HUES64 (cell line): ENCODE measurements at regions not wholly inside any gene's neighbourhood (a gene's known extent, or its start where the extent isn't known, plus 50 kb on each side); places are given as distances from the start of the nearest gene placed in this dataset.

ENCODE experiments used
- H3K27ac ChIP-seq: 2 replicates; pipeline ENCODE4 v1.7.0; 2013; ENCODE audit warnings: low read depth, low read length, inconsistent platforms
- H3K27me3 ChIP-seq: 2 replicates; pipeline ENCODE4 v1.6.1; 2013; ENCODE audit warnings: mild to moderate bottlenecking, low read length; ENCODE audit not compliant: insufficient read depth
- H3K36me3 ChIP-seq: 2 replicates; pipeline ENCODE4 v1.6.1; 2013; ENCODE audit warnings: mild to moderate bottlenecking, low read length; ENCODE audit not compliant: insufficient read depth
- H3K4me1 ChIP-seq: 2 replicates; pipeline ENCODE4 v1.6.1; 2013; ENCODE audit warnings: mild to moderate bottlenecking, low read length, moderate library complexity; ENCODE audit not compliant: insufficient read depth
- H3K4me3 ChIP-seq: 2 replicates; pipeline ENCODE4 v1.5.1; 2013; ENCODE audit warnings: mild to moderate bottlenecking, low read length, moderate library complexity
- H3K9ac ChIP-seq: 2 replicates; pipeline ENCODE4 v1.6.1; 2013; ENCODE audit warnings: mild to moderate bottlenecking, low read depth, low read length
- H3K9me3 ChIP-seq: 2 replicates; pipeline ENCODE4 v1.6.1; 2013; ENCODE audit warnings: low read depth, low read length; ENCODE audit not compliant: insufficient read depth
- WGBS: fragments of 150-250, 120-280 bp; methylation state at CpG from one replicate; pipeline ENCODE4 v1.1.7; 2013; ENCODE audit warnings: missing lambda C conversion rate; 5-methylcytosine and 5-hydroxymethylcytosine counted together

DNA sequence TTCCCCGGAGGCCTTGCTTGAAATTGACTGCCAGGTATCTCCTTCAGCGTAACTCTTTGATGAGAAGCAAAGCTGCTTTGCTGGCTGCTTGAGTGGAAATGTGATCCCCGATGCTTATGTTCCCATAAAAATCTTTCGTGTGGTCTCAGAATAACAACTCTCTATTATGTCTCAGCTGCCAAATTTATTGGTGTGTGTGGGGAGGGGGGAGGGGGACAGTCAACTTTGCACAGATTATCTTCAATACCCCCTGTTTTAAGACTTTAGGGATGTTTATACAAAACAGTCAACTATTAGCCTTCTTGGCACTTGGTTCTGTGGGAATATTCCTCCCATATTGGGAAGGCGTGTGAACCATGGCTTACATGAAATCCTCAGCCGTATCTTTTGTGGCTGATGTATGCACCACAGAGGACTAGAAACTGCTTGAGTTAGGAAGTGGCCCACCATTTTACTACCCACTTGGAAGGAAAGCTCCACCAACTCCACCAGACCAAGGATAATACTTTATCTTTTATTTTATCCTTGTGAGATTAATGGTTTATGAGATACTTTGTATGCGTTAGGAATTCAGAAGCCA lies 101.5 kb upstream of the SLC24A3 start:
- peaks cover 7% of the 10 kb centered on the region; the same call in 1 of the 2 replicates for H3K9me3 ChIP-seq
- 80% methylated on average over 6 of the region's 7 CpGs for WGBS

DNA sequence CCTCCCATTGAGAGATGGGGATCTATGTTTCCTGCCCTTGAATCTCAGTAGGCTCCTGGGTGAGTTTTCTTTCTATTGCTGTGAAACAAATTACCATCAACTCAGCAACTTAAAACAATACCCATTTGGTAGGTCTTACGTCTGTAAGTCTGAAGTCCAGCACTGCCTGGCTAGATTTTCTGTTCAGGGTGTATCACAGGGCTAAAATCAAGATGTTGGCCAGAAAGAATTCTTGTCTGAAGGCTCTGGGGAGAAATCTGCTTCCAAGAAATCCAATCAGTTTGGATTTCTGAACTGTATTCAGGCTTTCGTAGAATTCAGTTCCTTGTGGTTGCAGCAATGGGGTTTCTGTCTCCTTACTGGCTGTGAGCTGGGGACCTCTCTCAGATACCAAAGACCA lies 99.6 kb upstream of the SLC24A3 start:
- no peak overlapping the region for H3K4me3 ChIP-seq
- H3K27ac ChIP-seq = no peak overlapping the region
- H3K9ac ChIP-seq = no peak overlapping the region
- H3K36me3 ChIP-seq = no peaks in the 10 kb centered on the region
- H3K4me1 ChIP-seq = no peaks in the 10 kb centered on the region
- H3K9me3 ChIP-seq = peaks cover 7% of the 10 kb centered on the region; the same call in 1 of the 2 replicates
- WGBS = 91% methylated on average over 2 of the region's 2 CpGs
- H3K27me3 ChIP-seq = no peaks in the 10 kb centered on the region

More for the DNA sequence above, 101.5 kb upstream of the SLC24A3 start:
- Histone ChIP-seq H3K27ac (no peak overlapping the region), H3K36me3 (no peaks in the 10 kb centered on the region), H3K9ac (no peak overlapping the region), H3K4me1 (no peaks in the 10 kb centered on the region), H3K4me3 (no peak overlapping the region), H3K27me3 (no peaks in the 10 kb centered on the region)

DNA sequence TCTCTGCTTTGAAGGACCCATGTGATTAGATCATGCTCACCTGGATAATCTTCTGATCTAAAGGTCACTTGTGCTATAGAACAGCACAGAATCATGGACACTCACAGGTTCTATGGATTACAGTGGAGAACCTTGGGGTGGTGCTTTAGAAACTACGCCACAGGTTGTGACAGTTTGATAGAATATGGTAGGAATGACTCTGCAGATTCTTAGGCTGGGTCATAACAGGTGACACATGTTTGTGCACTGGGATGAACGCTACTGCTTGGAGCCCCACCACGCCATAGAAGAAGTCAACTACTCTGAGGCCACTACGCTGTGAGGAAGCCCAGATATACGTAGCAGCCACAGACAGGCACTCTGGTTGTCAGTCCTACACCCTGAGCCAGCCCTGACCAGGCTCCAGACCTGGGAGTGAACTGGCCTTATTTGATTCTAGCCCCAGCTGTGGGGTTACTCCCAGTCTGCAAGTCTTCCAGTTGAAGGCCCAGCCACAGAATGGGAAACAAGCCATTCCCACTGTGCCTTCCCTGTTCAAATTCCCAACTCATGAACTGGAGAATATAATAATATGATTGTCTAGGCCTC lies 99.0 kb upstream of the SLC24A3 start:
- Histone ChIP-seq H3K27me3 (no peaks in the 10 kb centered on the region), H3K9me3 (peaks cover 7% of the 10 kb centered on the region; the same call in 1 of the 2 replicates), H3K36me3 (no peaks in the 10 kb centered on the region), H3K4me1 (no peaks in the 10 kb centered on the region), H3K4me3 (no peak overlapping the region), H3K9ac (no peak overlapping the region), H3K27ac (no peak overlapping the region)
- 94% methylated on average over 5 of the region's 5 CpGs for WGBS

DNA sequence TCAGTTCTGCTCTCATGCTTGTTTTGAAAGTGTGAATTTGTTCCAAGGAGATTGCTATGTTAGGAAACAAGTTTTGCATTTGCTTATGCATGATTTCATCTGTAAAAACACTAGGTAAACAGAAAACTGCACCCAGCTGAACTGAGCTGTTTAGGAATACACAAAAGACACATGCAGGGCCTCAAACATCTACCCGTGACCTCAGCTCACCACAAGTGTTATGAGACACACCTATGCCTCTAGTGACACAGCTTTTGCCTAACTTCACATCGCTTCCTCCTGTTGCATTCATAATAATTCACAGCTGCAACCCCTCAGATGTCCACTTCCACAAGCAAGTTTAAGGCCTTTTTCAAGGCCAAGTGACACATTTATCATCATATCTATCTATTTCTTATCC lies 98.0 kb upstream of the SLC24A3 start:
- H3K4me1 ChIP-seq = no peaks in the 10 kb centered on the region
- no peak overlapping the region for H3K27ac ChIP-seq
- H3K36me3 ChIP-seq = no peaks in the 10 kb centered on the region
- 0 out of 2 replicates have a peak, but pooled peaks cover 3% of the 10 kb centered on the region for H3K9me3 ChIP-seq
- 90% methylated on average over 2 of the region's 2 CpGs for WGBS
- no peak overlapping the region for H3K9ac ChIP-seq
- H3K27me3 ChIP-seq = no peaks in the 10 kb centered on the region
- no peak overlapping the region for H3K4me3 ChIP-seq

DNA sequence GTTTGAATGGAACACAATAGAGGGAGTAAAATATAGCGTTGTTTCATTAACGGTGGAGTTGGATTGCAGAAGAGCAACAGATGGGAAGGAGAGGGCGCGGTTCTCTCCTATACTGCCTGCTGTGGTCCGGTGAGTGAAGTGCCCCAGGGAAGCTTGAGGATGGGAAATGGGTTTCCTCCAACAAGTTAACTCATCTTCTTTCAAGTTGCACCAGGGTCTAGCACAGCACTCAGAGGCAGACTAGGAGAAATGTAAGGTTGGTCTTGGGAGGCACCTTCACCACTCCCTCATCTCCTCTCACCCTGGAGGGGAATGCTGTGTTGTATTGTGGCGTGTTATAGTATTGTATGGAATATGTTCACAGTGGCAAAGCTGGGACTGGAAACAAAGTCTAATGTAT lies 96.9 kb upstream of the SLC24A3 start:
- Histone ChIP-seq H3K27ac (no peak overlapping the region), H3K9ac (no peak overlapping the region)

DNA sequence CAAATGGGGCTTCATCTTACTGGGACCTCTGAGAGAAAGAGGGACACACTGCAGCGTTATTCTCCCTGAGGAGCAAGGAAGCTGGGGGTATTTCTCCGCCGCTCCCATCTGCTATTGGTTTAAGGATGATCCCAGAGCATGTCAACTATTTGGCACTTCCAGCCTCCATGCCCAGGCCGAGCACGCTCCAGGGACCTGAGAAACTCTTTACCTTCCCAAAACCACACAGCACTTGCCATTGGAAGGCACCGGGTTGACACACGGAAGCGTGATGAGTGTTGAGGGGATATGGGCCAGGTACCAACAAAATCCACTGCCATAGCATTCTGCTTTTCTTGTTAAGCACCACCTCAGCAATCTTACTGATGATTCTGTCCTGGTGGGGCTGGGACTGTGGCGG lies 92.4 kb upstream of the SLC24A3 start:
- H3K27ac ChIP-seq = no peak overlapping the region
- H3K9me3 ChIP-seq = no peaks in the 10 kb centered on the region
- WGBS = 96% methylated on average over 9 of the region's 9 CpGs
- H3K27me3 ChIP-seq = no peaks in the 10 kb centered on the region
- no peaks in the 10 kb centered on the region for H3K36me3 ChIP-seq
- no peak overlapping the region for H3K4me3 ChIP-seq
- no peak overlapping the region for H3K9ac ChIP-seq
- H3K4me1 ChIP-seq = no peaks in the 10 kb centered on the region

More for the DNA sequence above, 96.9 kb upstream of the SLC24A3 start:
- no peaks in the 10 kb centered on the region for H3K9me3 ChIP-seq
- H3K4me1 ChIP-seq = no peaks in the 10 kb centered on the region
- no peaks in the 10 kb centered on the region for H3K27me3 ChIP-seq
- H3K4me3 ChIP-seq = no peak overlapping the region
- WGBS = 98% methylated on average over 6 of the region's 6 CpGs
- no peaks in the 10 kb centered on the region for H3K36me3 ChIP-seq

DNA sequence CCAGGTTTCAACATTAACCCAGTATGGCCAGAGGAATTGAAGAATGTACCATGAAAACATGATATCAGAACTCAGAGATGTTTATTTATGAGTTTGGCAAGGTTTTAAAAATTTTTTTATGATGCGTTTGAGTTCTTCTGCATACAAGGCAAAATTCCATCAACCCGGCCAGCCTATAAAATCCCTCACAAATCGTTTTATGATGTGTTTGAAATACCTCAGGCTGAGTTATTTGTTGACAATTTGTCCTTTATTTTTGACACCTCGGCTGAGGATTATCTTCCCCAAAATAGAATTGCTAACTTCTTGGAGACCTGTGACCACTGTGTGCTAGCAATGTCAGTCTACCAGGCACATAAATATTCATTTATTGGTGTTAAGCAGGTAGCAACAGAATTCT lies 91.9 kb upstream of the SLC24A3 start:
- 94% methylated on average over 3 of the region's 4 CpGs for WGBS
- Histone ChIP-seq H3K27ac (no peak overlapping the region), H3K4me1 (no peaks in the 10 kb centered on the region), H3K9ac (no peak overlapping the region), H3K4me3 (no peak overlapping the region), H3K27me3 (no peaks in the 10 kb centered on the region), H3K9me3 (no peaks in the 10 kb centered on the region), H3K36me3 (no peaks in the 10 kb centered on the region)

DNA sequence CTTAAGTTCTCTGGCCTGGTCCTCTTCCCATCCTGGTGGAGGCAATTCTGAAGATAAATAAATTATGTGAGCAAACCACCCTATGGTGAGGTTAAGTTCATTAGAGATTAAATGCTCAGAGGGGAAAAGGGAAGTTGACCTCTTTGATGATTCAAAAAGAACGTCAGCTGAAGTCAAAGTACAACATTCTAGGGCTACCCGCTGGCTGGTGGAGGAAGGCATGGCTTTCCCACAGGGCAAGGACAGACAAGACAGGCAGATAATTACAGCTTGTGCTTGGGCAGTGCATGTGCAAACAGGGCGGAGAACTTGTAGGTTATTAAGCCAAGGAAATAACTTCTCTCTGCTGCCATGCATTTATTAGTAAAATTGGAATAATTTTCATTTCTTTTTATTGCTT lies 91.0 kb upstream of the SLC24A3 start:
- WGBS = 95% methylated on average over 3 of the region's 3 CpGs
- Histone ChIP-seq H3K27ac (no peak overlapping the region), H3K9ac (no peak overlapping the region), H3K4me1 (no peaks in the 10 kb centered on the region), H3K9me3 (no peaks in the 10 kb centered on the region), H3K4me3 (no peak overlapping the region), H3K36me3 (no peaks in the 10 kb centered on the region), H3K27me3 (no peaks in the 10 kb centered on the region)

DNA sequence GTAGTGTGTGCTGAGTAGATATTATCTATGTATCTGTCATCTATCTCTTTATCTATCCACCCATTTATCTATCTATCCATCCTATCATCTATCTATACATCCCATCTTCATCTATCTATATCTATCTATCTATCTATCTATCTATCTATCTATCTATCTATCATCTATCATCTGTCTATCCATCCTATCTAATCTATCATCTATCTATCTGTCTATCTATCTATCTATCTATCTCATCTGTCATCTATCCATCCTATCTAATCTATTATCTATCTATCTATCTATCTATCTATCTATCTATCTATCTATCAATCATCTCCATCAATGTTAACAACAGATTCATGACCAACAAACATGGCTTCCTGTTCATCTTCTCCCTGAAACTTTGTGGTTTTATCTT lies 90.5 kb upstream of the SLC24A3 start:
- no peaks in the 10 kb centered on the region for H3K27me3 ChIP-seq
- H3K9me3 ChIP-seq = no peaks in the 10 kb centered on the region
- no peak overlapping the region for H3K9ac ChIP-seq
- H3K4me1 ChIP-seq = no peaks in the 10 kb centered on the region
- no peak overlapping the region for H3K4me3 ChIP-seq
- H3K36me3 ChIP-seq = no peaks in the 10 kb centered on the region
- H3K27ac ChIP-seq = no peak overlapping the region

DNA sequence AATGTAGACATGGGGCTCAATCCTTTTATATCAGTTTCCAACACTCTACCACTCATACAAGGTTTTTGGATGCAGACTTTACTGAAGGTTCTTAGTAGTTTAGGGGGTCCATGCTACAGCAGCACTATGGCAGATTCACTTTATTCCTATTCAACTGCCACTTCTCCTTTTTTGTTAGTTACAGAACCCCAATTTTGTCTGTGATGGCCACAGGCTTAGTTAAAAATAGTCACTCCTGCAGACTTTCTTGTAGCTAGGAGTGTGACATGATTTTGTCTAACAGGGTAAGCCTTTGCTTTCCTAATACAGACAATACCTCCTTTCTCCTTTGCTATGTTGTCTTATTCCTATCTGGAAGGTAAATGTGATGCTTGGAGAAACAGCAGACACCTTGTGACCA lies 90.0 kb upstream of the SLC24A3 start:
- Histone ChIP-seq H3K9ac (no peak overlapping the region), H3K36me3 (no peaks in the 10 kb centered on the region), H3K9me3 (no peaks in the 10 kb centered on the region), H3K27ac (no peak overlapping the region), H3K4me1 (no peaks in the 10 kb centered on the region), H3K4me3 (no peak overlapping the region), H3K27me3 (no peaks in the 10 kb centered on the region)

DNA sequence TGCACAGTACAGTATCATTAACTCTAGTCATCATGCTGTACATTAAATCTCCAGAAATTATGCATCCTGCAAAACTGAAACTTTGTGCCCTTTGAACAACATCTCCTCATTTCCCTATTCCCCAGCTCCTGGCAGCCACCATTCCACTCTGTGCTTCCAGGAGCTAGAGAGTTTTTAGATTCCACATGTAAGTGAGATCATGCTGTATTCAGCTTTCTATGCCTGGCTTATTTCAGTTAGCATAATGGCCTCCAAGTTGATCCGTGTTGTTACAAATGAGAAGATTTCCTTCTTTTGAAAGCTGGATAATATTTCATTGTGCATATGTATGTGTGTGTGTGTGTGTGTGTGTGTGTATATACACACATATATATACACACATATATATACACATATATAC lies 86.9 kb upstream of the SLC24A3 start:
- WGBS = 86% methylated on average over 1 of the region's 1 CpG
- no peak overlapping the region for H3K9ac ChIP-seq
- no peak overlapping the region for H3K27ac ChIP-seq
- H3K4me3 ChIP-seq = no peak overlapping the region
- no peaks in the 10 kb centered on the region for H3K27me3 ChIP-seq
- H3K4me1 ChIP-seq = no peaks in the 10 kb centered on the region
- no peaks in the 10 kb centered on the region for H3K36me3 ChIP-seq
- no peaks in the 10 kb centered on the region for H3K9me3 ChIP-seq

DNA sequence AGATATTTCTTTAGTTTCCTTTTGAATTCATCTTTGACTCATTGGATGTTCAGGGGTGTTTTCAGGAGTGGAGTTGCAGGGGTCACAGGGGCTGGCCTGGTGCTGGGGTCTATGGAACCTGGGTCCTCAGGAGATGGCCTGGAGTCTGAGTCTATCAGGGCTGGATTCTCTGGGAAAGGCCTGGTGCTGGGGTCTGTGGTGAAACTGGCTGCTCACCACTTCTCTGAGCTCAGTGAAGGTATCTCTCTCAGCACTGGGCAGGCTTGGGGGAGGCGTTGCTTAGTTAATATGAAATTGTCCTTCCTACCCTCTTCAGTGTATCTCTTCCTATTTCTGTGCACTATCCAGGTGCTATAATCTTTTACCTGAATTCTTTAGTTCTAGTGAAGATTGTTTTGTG lies 83.1 kb upstream of the SLC24A3 start:
- no peaks in the 10 kb centered on the region for H3K4me1 ChIP-seq
- H3K9me3 ChIP-seq = peaks cover under 1% of the 10 kb centered on the region; the same call in 1 of the 2 replicates
- no peaks in the 10 kb centered on the region for H3K36me3 ChIP-seq
- 100% methylated on average over 1 of the region's 1 CpG for WGBS
- no peak overlapping the region for H3K27ac ChIP-seq
- H3K9ac ChIP-seq = no peak overlapping the region
- no peaks in the 10 kb centered on the region for H3K27me3 ChIP-seq
- no peak overlapping the region for H3K4me3 ChIP-seq
